Epidermal melanocyte (primary cell): ENCODE measurements at regions not wholly inside any gene's neighbourhood (a gene's known extent, or its start where the extent isn't known, plus 50 kb on each side); places are given as distances from the start of the nearest gene placed in this dataset.
"Not testable (repeated sequence)": the region's sequence is repeated elsewhere in the genome, so short reads cannot be mapped to it uniquely, and the experiment has no call there.

ENCODE experiments used
- DNase-seq: peaks from one replicate; pipeline ENCODE4 v3.0.0; 2011; ENCODE audit warnings: low spot score; ENCODE audit not compliant: insufficient read length

GRCh38 chr15:87548590-87548989, 707.9 kb downstream of the NTRK3 start:
- DNase-seq = not testable (repeated sequence)

- no peak for DNase-seq
These were observed 708.9 kb downstream of the NTRK3 start for GRCh38 chr15:87547470-87548181.

- no peak for DNase-seq
These were observed 718.2 kb downstream of the NTRK3 start for GRCh38 chr15:87538327-87538834.

DNA sequence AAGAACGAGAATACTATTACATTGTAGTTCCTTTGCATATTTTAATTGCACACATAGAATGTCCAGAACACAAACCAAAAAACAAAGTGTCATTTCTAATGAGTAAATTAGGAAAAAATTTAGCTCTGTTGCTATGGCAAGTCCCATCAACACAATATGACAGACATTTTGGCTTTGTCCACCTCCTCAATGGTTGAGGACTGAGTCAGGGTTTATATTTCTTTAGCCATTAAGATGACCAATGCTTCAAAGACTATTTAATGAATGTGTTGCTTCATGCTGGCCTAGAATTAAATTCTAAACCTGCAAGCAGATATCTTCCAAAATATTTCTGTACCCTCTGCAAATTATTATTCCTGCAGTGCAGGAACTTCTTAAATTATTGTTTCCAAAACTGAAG, 719.2 kb downstream of the NTRK3 start:
- DNase-seq = no peak

DNA sequence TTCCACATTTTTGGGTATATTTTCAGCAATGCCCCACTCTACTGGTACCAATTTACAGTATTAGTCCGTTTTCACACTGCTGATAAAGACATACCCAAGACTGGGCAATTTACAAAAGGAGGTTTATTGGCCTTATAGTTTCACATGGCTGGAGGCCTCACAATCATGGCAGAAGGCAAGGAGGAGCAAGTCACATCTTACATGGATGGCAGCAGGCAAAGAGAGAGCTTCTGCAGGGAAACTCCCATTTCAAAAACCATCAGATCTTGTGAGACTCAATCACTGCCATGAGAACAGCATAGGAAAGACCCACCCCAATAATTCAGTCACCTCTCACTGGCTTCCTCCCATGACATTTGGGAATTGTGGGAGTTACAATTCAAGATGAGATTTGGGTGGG, 722.9 kb downstream of the NTRK3 start:
- DNase-seq = not testable (repeated sequence)

DNA sequence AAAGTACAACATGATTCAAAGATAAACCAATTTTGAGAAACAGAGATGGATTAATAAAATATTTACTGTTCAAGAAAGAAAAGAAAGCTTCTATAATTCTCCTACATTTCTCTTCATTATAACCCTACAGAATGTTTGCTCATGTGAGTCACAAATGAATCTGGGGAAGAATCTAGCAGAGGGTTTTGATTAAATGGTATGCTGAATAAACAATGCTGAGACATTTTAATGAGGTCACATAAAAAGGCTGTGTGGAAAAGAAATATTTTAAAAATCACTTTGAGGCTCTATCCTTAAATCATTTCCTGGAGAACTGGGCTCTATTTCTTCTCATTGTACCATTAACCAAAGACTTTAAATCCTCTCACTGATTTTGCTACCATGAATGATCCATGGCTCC, 727.7 kb downstream of the NTRK3 start:
- DNase-seq = no peak

GRCh38 chr15:87527875-87528274, 728.7 kb downstream of the NTRK3 start:
- DNase-seq = no peak

DNA sequence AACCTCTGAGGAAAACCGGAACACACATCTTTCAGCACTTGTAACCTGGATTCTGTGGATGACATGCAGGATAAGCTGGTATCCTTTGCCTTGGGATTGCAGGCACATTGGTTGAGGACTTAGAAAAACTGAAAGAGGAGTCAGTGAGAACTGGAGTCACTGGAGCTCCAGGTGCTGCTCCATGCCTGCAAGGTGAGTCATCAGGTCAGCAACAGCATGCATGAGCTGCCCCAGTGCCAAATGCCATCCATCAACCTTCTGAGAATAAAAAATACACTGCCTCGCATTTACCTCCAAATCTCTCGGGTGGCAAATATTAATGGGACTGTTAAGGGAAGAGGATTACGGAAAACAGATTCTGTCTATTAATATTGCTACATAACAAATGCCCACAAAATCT, 729.1 kb downstream of the NTRK3 start:
- no peak for DNase-seq

DNA sequence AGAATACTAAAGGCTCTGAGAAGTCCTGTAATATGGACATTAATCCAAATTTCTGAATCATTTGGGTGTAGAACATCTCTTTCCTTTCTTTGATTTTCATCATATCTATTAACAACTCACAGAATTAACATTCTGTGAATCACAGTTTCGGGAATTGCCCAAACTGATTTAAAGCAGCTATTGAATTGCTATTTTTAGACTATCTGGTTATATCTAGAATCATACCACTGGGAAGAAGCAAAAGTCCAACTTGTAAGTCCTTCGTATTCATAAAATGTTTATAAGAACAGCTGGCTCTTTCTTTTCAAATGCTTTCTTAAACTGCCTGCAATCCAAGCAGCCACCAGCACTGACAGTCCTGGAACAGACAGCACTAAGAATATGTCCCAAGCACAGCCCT, 733.0 kb downstream of the NTRK3 start:
- no peak for DNase-seq

DNA sequence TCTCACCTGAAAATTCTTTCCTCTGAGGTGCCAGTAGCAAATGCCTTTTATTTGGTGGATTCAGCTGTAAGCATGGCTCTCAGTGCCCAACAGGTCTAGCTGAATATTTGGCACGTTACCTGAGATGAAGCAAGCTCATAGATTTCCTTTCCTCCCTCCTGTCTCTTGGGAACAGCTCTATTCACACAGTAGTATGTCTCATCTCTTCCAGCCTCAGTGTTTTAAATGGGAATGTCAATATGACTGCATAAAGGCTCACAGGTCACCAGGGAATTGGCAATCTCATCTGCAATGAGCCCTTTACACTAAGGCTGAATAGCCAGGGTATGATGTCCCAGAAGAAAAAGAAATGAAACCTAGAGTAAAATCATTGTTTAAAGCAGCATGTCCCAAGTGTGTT, 733.5 kb downstream of the NTRK3 start:
- no peak for DNase-seq

DNA sequence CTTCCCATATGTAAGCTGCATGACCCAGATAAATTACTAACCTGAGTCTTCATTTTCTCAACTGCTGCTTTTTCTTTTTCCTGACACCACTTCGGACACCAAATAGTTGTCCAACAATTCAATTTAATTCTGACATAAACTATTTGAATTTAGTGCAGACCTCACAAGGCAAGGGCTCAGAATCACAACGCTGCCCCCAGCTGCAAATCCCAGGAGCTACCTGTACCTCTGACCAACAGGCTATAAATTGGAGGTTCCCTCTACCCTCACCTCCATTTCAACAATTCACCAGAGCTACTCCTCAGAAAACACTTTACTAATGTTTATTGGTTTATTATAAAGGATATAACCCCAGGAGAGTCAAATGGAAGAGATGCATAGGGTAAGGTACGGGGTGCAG, 737.6 kb downstream of the NTRK3 start:
- no peak for DNase-seq

DNA sequence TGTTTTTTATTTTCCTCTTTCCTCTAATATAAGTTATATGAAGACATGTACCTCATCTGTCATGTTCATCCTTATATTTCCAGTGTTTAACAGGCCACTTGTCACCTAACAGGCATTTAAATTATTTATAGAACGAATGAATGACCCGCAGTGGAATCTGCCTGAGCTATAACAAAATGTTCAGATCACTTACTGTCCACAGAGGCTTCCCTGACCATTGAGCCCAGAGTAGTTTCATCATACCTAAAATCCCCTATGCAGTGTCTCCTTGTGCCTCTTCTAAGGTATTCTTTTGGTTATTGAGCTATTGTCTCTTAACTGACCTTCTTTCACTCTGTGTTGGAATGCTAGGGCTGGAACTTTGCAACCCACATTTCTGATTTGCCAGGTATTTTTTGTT, 748.5 kb downstream of the NTRK3 start:
- no peak for DNase-seq

- DNase-seq = no peak
These were observed 754.4 kb downstream of the NTRK3 start for GRCh38 chr15:87502173-87502572.

GRCh38 chr15:87500240-87500639, 756.3 kb downstream of the NTRK3 start:
- no peak for DNase-seq

- DNase-seq = no peak
These were observed 758.0 kb downstream of the NTRK3 start for GRCh38 chr15:87498560-87498959.

DNA sequence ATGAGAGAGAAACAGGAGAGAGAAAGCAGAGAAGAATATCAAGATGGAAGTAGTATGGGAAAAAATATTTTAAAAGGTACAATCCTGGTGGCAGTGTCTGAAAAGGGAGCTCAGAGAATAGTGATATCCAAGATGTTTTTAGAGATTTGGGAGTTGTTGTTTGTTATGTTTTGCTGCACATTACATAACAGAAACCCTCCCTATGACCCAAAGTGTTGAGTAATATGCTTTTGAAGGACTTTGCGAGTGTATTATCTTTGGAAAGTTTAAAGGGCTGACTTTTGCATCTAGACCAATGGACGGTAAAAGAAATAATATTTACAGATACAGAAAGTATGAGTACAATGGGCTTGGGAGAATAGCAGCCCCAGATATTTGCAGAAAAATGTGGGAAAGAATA, 759.7 kb downstream of the NTRK3 start:
- DNase-seq = no peak

DNA sequence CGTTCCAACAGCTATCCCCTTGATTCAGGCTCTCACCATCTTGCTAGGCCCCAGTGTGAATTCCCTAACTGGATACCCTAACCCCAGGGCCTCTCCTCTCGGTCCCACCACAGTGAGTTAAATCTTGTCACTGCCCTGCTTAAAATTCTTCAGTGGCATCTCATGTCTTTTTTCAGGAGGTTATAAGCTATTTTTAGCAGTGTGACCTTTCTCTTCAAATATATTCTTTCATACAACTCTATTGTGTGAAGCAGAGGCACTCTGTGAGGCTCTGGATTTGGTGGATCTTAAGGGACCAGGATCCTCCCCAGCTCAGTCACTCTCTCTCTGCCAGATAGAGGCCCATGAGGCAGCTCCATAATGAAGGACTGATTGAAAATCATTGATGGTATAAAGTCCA, 760.4 kb downstream of the NTRK3 start:
- no peak for DNase-seq

DNA sequence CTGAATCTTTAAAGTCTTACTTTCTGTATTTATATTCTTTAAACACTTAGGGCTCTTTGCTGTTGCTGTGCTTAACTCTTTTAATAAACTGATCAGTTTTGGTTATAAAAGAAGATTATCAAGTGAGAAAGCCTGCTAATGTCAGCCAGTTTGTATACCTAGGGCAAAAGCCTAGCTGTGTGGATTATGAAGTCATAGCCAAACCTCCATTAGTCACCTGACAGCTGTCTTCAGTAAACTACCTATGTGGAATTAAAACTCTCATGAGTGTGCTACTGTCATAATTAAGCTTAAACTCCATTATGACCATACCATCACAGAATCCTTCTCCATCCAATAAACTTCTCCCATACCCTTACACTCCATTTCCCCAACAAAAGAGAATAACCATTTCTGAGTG, 762.7 kb downstream of the NTRK3 start:
- DNase-seq = no peak

DNA sequence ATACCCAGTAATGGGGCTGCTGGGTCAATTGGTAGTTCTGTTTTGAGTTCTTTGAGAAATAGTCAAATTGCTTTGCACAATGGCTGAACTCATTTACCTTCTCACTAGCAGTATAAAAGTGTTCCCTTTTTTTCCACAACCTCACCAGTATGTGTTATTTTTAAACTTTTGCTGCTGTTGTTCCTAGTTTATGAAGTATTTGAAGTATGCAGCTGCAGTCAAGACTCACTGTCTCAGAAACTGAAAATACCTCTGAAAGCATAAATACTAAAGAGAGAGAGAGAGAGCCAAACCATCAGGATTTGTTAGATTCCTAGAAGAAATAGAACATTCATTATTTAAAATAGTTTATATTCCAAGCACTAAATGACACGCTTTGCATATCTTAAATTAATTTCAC, 764.2 kb downstream of the NTRK3 start:
- no peak for DNase-seq

GRCh38 chr15:87490666-87491065, 765.9 kb downstream of the NTRK3 start:
- no peak for DNase-seq

GRCh38 chr15:87489902-87490665, 766.5 kb downstream of the NTRK3 start:
- DNase-seq = no peak

DNA sequence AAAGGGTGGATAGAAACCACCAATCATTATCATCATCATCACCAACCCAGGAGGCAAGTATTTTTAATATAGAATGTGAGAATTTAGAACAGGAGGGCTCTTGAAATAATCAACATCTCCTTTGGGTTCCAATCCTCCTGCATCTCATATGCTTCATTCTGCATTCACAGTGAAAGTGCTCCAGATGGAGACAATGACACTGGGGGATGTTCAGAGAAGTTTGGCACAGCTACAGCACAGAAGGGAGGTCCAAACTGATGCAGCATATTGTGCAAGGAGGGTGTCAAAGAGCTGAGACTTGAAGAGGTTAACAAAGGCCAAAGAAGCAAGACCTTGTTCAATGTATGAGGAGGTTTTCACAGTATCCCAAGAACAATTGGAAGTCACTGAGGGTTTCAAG, 767.1 kb downstream of the NTRK3 start:
- DNase-seq = no peak

GRCh38 chr15:87487484-87487883, 769.1 kb downstream of the NTRK3 start:
- DNase-seq = no peak
